ENCODE measurements at regions not wholly inside any gene's neighbourhood (a gene's known extent, or its start where the extent isn't known, plus 50 kb on each side); places are given as distances from the start of the nearest gene placed in this dataset.

DNA sequence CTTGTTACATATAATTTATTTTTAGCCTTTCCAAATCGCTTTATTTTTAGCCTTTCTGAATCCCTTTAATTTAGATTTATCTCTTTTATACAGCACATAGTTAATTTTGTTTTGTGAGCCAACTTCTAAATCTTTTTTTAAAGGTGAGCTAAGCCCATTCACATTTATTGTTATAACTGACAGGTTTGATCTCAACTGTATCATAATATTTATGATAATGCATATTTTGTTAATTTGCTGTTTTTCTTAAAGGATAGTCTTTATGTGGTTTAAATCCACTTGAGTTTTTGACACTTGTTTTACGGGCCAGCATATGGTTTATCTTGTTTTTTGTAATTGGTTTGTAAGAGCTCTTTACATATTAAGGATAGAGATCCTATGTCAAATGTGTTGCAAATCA, 177.8 kb upstream of the SMIM23 start:
- no peak for DNase-seq

GRCh38 chr5:171609806-171610452, 175.7 kb upstream of the SMIM23 start:
- DNase-seq, result no peak

DNA sequence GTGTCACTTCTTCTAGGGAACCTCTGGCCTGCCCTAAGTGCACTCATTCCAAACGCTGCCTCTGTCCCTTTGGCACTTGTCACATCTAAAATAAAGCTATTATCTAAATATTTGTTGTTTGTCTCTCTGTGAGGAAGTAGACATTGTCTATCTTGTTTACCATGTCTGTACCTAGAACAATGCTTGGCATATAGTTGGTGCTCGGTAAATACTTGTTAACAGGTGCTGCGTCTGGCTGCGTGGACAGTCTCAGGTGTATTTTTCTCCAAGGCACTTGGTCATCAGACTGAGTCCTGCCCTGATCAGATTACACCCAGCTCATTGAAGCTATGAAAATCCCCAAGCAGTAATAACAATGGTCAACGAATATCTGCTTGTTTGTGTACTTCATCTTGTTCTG, 174.9 kb upstream of the SMIM23 start:
- DNase-seq, result no peak

DNA sequence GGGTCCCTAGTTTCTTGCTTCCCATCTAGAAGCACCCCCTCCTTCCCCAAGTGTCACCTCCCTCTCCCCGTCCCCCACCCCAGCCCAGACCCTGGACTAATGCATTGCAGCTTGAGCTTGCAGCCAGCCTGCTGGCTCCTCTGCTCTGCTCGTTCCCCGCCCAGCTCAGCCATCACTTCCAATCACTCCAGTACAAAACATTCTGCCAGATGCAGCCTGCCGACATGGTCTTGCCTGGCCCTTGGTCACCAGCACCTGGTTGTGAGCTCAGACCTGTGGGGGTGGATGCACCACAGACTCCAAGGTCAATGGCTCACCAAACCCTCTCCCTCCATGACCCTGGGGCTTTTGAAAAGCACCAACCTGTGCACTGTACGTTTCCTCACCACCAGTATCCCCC, 172.9 kb upstream of the SMIM23 start:
- no peak for DNase-seq

DNA sequence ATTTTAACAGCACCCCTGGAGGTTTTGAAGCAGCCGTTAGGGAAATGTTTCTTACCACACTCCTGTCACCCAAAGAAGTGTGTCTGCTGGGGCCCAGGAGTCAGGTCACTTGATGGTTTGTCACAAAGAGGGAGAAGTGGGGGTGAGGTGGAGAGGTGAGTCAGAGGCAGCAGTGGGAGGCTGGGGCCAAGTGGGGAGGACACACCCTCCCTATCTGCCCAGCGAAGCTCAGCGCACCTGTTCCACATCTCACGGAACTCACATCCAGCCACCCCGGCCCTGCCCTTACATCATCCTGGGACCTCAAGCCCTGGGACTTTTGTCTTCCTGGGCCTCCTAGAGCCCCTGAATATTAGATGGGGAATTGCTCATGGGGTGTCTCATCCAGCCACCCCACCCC, 171.1 kb upstream of the SMIM23 start:
- DNase-seq, result no peak

DNA sequence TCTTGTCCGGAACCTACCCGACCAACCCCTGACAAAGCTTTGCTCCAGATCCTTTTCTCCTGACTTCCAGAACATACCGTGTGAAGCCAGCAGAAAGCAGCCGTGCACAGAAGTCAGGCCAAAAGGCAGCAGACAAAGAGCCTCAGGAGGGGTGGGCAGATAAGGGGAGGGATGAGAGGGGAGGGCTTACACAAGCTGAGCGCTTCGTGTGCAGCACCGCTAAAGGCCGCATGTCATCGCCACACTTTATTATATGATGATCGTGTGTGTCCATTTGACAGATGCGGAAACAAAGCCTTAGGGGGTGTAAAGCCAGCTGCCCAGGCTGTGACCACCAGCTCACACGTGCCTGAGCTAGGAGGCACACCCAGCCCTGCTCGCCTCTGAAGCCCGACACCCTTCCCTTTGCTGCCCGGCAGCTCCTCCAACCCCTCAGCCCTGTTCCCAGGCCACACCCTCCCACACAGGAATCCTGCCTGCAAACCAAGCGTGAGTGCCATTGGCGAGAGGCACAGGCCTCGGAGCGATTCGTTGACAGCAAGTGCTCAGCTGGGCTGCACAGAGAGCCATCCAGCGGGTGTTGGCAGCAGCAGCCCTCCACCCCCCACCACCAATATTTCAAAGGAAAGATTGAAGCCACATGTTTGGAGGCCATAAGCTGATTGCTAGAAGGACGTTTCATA, 170.5 kb upstream of the SMIM23 start:
- peak; percentile 15 for DNase-seq

- no peak for DNase-seq
These were observed 169.6 kb upstream of the SMIM23 start for GRCh38 chr5:171615705-171616640.

- no peak for DNase-seq
These were observed 168.4 kb upstream of the SMIM23 start for GRCh38 chr5:171617266-171617665.

- peak; percentile 45 for DNase-seq
These were observed 167.6 kb upstream of the SMIM23 start for GRCh38 chr5:171617817-171618591.

GRCh38 chr5:171619196-171619595, 166.4 kb upstream of the SMIM23 start:
- DNase-seq, result no peak

- DNase-seq, result no peak
These were observed 165.9 kb upstream of the SMIM23 start for GRCh38 chr5:171619744-171620143.

- peak; percentile 68 for DNase-seq
These were observed 163.6 kb upstream of the SMIM23 start for GRCh38 chr5:171622010-171622409.

DNA sequence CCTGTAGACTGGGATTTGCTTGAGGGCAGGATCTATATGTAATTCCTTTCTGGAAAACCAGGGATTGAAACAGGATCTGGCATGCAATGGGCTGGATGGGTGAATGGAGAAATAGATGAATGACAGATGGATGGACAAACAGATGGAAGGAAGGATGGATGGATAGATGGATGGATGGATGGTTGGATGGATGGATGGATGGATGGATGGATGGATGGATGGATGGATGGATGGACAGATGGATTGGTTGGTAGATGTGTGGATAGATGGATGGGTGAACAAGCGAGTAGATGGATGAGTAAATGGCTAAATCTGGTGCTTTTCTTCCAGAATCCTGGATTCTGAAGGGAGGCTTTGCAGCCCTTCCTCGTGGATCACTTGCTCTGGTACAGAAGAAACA, 162.5 kb upstream of the SMIM23 start:
- DNase-seq, result no peak

GRCh38 chr5:171623551-171624097, 162.0 kb upstream of the SMIM23 start:
- no peak for DNase-seq

DNA sequence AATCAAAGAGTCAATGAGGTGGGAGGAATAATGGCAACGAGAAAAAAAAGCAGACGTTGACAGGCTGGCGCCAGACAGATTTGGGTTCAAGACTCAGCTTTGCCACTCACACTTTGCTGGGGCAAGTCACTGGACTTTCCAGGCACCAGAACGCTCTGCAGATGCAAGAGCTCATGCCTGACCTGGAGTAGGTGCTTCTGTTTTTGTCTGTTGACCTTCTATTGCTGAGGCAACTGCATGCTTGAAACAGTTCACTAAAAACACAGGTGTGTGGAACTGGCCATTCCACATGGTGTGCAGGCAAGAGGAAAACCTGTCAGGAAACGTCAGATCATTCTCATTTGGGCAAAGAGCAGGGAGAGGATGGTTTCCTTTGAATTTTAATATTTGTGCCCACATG, 161.2 kb upstream of the SMIM23 start:
- DNase-seq, result no peak

DNA sequence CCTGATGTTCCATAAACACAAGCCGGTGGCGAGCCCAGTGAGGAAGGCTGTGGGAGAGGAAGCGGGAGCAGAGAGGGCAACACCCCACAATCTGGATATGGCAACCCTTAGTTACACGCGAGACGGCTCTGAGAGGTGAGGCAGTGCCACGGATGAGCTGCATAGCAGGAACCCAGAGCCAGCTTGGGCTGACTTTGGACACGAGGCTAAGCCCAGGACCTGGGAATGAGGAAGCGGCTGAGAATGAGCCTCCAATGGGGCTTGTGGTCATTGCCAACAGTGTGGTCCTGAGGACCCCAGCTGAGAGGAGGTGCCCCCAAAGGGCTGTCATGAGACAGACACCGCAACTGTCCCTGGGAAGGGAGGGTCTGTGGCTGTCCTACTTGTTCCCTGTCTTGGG, 160.0 kb upstream of the SMIM23 start:
- no peak for DNase-seq

DNA sequence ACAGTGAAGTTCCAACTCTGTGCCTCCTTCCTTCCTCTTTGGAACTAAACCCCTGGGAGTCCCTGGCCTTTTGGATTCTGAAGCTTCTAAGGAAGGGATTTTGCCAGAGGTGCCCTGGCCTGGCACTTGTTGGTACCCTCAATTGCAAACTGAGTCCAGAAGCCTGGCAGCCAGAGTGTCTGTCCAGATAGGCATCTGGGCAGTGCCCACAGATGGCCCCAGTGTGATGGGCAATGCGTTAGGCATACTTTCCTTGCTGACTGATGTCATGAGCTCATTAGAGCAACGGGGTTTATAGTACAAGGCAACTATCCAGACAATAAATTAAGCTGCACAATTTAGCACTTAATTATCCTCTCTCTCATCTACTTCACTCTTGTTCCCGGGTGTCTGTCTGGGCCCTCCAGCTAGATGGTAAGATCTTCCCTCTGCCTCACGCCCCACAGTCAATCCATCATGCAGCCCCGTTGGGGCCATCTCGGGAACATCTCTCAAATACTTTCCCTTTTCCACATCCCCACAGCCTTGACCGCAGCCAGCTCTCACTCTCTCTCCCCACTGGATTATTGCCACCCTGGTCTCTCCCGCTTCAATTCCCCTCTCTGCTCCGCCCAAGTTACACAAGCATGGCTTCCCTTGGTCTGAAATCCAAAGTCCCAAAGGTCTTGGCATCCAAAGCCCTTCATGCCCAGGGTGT, 157.5 kb upstream of the SMIM23 start:
- no peak for DNase-seq

DNA sequence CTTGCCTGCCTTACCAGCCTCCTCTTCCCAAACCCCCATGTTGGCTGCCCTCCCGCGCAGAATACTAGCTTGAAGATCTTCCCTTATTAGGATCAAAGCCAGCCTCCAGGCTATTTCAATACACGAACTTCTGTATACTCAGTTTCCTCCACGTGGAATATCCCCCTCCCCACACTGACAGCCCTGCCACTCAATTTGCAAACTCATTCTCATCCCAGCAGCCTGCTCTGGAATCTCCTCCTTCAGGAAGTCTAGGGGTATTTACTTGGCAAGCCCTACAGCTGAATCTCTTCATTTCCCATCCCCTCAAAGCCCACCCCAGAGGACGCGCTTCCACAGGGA, 157.0 kb upstream of the SMIM23 start:
- no peak for DNase-seq

DNA sequence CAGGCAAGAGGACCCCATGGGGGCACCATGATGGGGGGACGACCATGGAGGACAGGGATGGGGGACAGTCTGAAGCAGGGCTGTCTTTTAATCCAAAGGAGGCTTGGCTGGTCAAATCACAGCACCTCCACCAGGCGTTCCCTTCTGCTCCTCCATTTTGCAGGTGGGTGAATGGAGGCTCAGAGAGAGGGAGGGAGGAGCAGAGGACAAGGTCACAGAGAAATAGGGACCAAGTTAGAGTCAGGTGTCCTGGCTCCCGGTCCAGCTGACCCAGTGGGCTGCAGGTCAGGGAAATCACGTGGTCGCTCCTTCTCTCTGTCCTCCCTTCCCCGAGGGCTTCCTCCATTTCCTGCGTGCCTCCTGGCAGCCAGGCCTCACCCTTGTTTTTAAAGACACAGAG, 156.4 kb upstream of the SMIM23 start:
- no peak for DNase-seq

DNA sequence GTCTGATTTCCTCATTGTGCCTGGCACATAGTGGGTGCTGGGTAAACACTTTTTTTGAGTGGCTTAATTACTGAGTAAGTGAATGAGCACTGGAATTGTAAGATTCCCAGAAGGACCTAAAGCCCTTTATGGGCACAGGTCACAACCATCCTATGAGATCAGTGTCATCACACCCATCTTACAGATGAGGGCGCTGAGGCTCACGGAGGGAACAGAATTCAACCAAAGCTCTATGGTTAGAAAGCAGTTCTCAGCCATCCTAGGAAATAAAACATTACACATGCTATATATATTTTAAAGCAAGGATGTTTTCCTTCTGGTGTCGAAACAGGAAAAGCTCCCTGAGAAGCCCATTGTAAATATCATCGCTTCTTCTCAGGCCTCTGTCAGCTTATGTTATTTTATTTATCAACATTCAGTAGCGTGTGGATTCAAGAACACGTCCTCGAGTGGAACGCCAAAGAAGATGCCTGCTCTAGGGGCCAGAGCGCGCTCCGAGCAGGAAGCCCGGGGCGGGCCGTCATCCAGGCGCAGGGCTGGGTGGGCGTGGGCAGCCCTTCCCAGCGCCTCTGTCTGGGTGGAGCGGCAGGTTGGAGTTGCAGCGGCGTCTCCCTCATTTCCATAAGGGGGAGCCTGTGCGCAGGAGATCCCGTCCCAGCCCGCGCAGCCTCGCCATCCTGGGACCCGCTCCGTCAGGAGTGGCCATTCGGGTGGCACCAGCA, 155.8 kb upstream of the SMIM23 start:
- DNase-seq, result peak; percentile 46

DNA sequence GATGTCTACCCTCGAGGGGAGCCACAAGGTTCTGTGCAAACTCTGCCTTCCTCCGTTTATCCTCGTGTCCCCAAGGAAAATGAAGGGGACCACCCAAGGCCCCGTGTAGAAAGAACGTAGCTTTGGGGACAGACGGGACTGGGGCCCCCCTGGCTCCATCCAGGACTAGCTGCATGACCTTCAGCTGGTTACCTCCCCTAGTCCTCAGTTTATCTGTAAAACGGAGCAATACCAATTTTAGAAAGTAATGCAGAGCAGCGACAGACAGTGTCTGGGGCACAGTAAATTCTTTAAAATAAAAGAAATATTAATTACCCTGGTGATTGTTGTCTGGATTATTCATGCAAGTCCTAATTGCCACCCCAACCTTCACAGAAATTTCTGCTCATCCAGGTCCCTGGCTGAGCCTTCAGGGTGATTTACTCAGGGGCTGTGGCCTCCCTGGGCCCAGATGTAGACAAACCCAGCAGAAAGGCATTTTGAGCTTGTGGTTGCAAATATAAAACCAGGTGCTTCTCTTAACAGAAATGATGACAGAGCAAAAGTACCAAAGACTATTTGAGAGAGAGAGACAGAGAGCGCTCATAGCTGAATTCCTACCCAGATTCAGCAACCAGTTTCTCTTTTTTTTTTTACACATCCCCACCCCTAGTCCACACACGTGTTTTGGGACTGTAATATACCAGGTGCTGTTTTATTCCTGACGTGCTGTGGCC, 155.1 kb upstream of the SMIM23 start:
- DNase-seq, result no peak
